H9 (cell line): ENCODE measurements at regions not wholly inside any gene's neighbourhood (a gene's known extent, or its start where the extent isn't known, plus 50 kb on each side); places are given as distances from the start of the nearest gene placed in this dataset.

Experiments used
- DNase-seq: peaks from one replicate; pipeline ENCODE4 v3.0.0-alpha.2; 2017
- H2AFZ ChIP-seq: one replicate; pipeline ENCODE4 v1.6.1; 2013; ENCODE audit warnings: mild to moderate bottlenecking, low read length, control low read depth, moderate library complexity
- H2AK5ac ChIP-seq: 2 replicates; pipeline ENCODE4 v1.6.1; 2013; ENCODE audit warnings: low read length, control low read depth, mixed read lengths; ENCODE audit not compliant: insufficient read length
- H2BK120ac ChIP-seq: one replicate; pipeline ENCODE4 v1.6.1; 2013; ENCODE audit warnings: low read depth, mild to moderate bottlenecking, low read length, control low read depth, inconsistent platforms; ENCODE audit not compliant: poor library complexity, severe bottlenecking
- H2BK12ac ChIP-seq: 2 replicates; pipeline ENCODE4 v1.6.1; 2013; ENCODE audit warnings: low read length, control low read depth, mixed read lengths, low read depth; ENCODE audit not compliant: insufficient read length
- H2BK15ac ChIP-seq: 2 replicates; pipeline ENCODE4 v1.6.1; 2013; ENCODE audit warnings: low read depth, low read length, control low read depth
- H2BK20ac ChIP-seq: one replicate; pipeline ENCODE4 v1.6.1; 2013; ENCODE audit warnings: low read depth, mild to moderate bottlenecking, low read length, control low read depth, inconsistent platforms; ENCODE audit not compliant: poor library complexity, severe bottlenecking
- H2BK5ac ChIP-seq: 2 replicates; pipeline ENCODE4 v1.6.1; 2013; ENCODE audit warnings: low read length, control low read depth, mixed read lengths; ENCODE audit not compliant: insufficient read length
- H3K14ac ChIP-seq: 2 replicates; pipeline ENCODE4 v1.6.1; 2013; ENCODE audit warnings: low read length, control low read depth; ENCODE audit not compliant: insufficient read depth
- H3K18ac ChIP-seq: 2 replicates; pipeline ENCODE4 v1.6.1; 2013; ENCODE audit warnings: low read depth, mild to moderate bottlenecking, mixed read lengths, low read length, control low read depth; ENCODE audit not compliant: insufficient read length
- H3K23ac ChIP-seq: 2 replicates; pipeline ENCODE4 v1.6.1; 2013; ENCODE audit warnings: low read length, control low read depth, mixed read lengths, low read depth; ENCODE audit not compliant: insufficient read length
- H3K23me2 ChIP-seq: 2 replicates; pipeline ENCODE4 v1.6.1; 2013; ENCODE audit warnings: low read depth, mild to moderate bottlenecking, mixed read lengths, low read length, control low read depth; ENCODE audit not compliant: insufficient read length, poor library complexity, severe bottlenecking
- H3K27ac ChIP-seq: 2 replicates; pipeline ENCODE4 v1.5.1; 2013; ENCODE audit warnings: low read length, control low read depth, mixed read lengths, low read depth; ENCODE audit not compliant: insufficient read length
- H3K27me3 ChIP-seq: 2 replicates; pipeline ENCODE4 v1.6.1; 2013; ENCODE audit warnings: low read length, control low read depth, inconsistent platforms; ENCODE audit not compliant: insufficient read depth
- H3K4ac ChIP-seq: 2 replicates; pipeline ENCODE4 v1.6.1; 2013; ENCODE audit warnings: low read depth, mild to moderate bottlenecking, control low read depth, inconsistent platforms, low read length, moderate library complexity
- H3K4me1 ChIP-seq: 2 replicates; pipeline ENCODE4 v1.6.1; 2013; ENCODE audit warnings: low read length, control low read depth, inconsistent platforms; ENCODE audit not compliant: insufficient read depth
- H3K4me2 ChIP-seq: 2 replicates; pipeline ENCODE4 v1.6.1; 2013; ENCODE audit warnings: low read length, control low read depth, mixed read lengths; ENCODE audit not compliant: insufficient read length, insufficient read depth
- H3K56ac ChIP-seq: 2 replicates; pipeline ENCODE4 v1.6.1; 2013; ENCODE audit warnings: low read depth, mild to moderate bottlenecking, mixed read lengths, low read length, control low read depth; ENCODE audit not compliant: insufficient read length
- H3K79me1 ChIP-seq: 2 replicates; pipeline ENCODE4 v1.6.1; 2013; ENCODE audit warnings: low read depth, mild to moderate bottlenecking, moderate library complexity, low read length, control low read depth, inconsistent platforms; ENCODE audit not compliant: insufficient read depth, poor library complexity, severe bottlenecking
- H3K79me2 ChIP-seq: 2 replicates; pipeline ENCODE4 v1.6.1; 2013; ENCODE audit warnings: low read length, control low read depth, inconsistent platforms; ENCODE audit not compliant: insufficient read depth
- H3K9ac ChIP-seq: 2 replicates; pipeline ENCODE4 v1.6.1; 2013; ENCODE audit warnings: low read length, control low read depth, mixed read lengths; ENCODE audit not compliant: insufficient read length; ENCODE audit errors: extremely low read depth
- H3K9me3 ChIP-seq: one replicate; pipeline ENCODE4 v1.6.1; 2013; ENCODE audit warnings: low read depth, low read length, inconsistent platforms; ENCODE audit not compliant: control insufficient read depth
- H3T11ph ChIP-seq: one replicate; pipeline ENCODE4 v1.6.1; 2013; ENCODE audit warnings: mild to moderate bottlenecking, low read length, control low read depth, inconsistent platforms
- H4K20me1 ChIP-seq: one replicate; pipeline ENCODE4 v1.6.1; 2013; ENCODE audit not compliant: control insufficient read depth, insufficient read length, insufficient read depth
- H4K5ac ChIP-seq: 2 replicates; pipeline ENCODE4 v1.6.1; 2013; ENCODE audit warnings: low read depth, mild to moderate bottlenecking, mixed read lengths, low read length, control low read depth; ENCODE audit not compliant: insufficient read length
- H4K8ac ChIP-seq: replicated peaks from 2 replicates; pipeline ENCODE4 v1.6.1; 2013; ENCODE audit warnings: low read length, control low read depth, mixed read lengths, low read depth; ENCODE audit not compliant: insufficient read length
- H4K91ac ChIP-seq: 2 replicates; pipeline ENCODE4 v1.6.1; 2013; ENCODE audit warnings: low read depth, mild to moderate bottlenecking, moderate library complexity, mixed read lengths, low read length, control low read depth; ENCODE audit not compliant: insufficient read length
- H3K27ac Mint-ChIP-seq, 3 experiments: 2 replicates in 2 of 3; 3 replicates in 1 of 3; pipeline ENCODE4 v1.8.0; 2020 to 2021; ENCODE audit warnings: mixed read lengths in 3 of 3, mild to moderate bottlenecking in 1 of 3, moderate library complexity in 1 of 3
- H3K27me3 Mint-ChIP-seq: 2 replicates; pipeline ENCODE4 v1.8.0; 2021; ENCODE audit warnings: low read depth, mild to moderate bottlenecking, moderate library complexity, mixed read lengths
- H3K36me3 Mint-ChIP-seq, 3 experiments: 2 replicates in 2 of 3; 3 replicates in 1 of 3; pipeline ENCODE4 v1.8.0; 2020 to 2021; ENCODE audit warnings: low read depth in 3 of 3, mixed read lengths in 3 of 3; ENCODE audit not compliant: insufficient read depth in 1 of 3
- H3K4me1 Mint-ChIP-seq, 2 experiments: 2 replicates each; pipeline ENCODE4 v1.8.0; 2020; ENCODE audit warnings: mixed read lengths in 2 of 2
- H3K4me3 Mint-ChIP-seq, 2 experiments: 2 replicates in 1 of 2; 3 replicates in 1 of 2; pipeline ENCODE4 v1.8.0; 2020 to 2021; ENCODE audit warnings: mild to moderate bottlenecking in 2 of 2, mixed read lengths in 2 of 2, moderate library complexity in 1 of 2
- H3K9me3 Mint-ChIP-seq, 2 experiments: 2 replicates in 1 of 2; 3 replicates in 1 of 2; pipeline ENCODE4 v1.8.0; 2020; ENCODE audit warnings: mild to moderate bottlenecking in 2 of 2, mixed read lengths in 2 of 2, moderate library complexity in 1 of 2
- WGBS: extraction: QIAGEN DNeasy Blood & Tissue Kit; methylation state at CpG from one replicate; pipeline ENCODE4 v1.1.7; 2013; ENCODE audit warnings: missing lambda C conversion rate, low lambda C conversion rate, mixed read lengths; ENCODE audit not compliant: insufficient read length; ENCODE audit errors: extremely low coverage; 5-methylcytosine and 5-hydroxymethylcytosine counted together
- TF ChIP-seq, protein P1 (sequence below): fragments of 200-600 bp; sonication (generic); conservative IDR thresholded peaks from 3 replicates; pipeline ENCODE4 v1.8.0; 2021; ENCODE audit warnings: antibody characterized with exemption, mild to moderate bottlenecking

DNA sequence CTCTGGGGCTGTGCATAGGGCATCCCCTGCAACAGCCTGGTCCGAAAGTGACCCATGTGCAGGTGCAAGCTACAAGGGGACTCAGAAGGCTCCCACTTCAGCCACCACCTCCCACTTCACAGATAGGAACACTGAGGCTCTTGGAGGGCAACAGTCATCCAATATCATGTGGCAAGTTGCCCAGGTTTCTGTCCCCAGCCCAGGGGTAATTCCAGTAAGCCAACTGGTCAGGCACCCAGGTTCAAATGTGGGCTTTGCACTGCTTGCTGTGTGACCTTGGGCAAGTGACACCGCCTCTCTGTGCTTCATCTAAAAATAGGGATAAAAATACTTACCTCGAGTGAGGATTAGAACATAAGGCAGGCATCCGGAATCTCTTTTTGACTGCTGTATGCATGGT is 62.0 kb upstream of the SIRPA start:
- no peak overlapping the region for H3K27ac ChIP-seq
- H3K23ac ChIP-seq: no peak overlapping the region
- H3K23me2 ChIP-seq: no peaks in the 10 kb centered on the region
- TF ChIP-seq, protein P1, sequence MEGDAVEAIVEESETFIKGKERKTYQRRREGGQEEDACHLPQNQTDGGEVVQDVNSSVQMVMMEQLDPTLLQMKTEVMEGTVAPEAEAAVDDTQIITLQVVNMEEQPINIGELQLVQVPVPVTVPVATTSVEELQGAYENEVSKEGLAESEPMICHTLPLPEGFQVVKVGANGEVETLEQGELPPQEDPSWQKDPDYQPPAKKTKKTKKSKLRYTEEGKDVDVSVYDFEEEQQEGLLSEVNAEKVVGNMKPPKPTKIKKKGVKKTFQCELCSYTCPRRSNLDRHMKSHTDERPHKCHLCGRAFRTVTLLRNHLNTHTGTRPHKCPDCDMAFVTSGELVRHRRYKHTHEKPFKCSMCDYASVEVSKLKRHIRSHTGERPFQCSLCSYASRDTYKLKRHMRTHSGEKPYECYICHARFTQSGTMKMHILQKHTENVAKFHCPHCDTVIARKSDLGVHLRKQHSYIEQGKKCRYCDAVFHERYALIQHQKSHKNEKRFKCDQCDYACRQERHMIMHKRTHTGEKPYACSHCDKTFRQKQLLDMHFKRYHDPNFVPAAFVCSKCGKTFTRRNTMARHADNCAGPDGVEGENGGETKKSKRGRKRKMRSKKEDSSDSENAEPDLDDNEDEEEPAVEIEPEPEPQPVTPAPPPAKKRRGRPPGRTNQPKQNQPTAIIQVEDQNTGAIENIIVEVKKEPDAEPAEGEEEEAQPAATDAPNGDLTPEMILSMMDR: no peak
- no peak overlapping the region for H3K18ac ChIP-seq
- H4K91ac ChIP-seq: no peak overlapping the region
- Mint-ChIP-seq H3K36me3 (no peaks in the 10 kb centered on the region), H3K9me3 (no peaks in the 10 kb centered on the region), H3K27ac (no peak overlapping the region), H3K27me3 (peaks cover 13% of the 10 kb centered on the region), H3K4me1 (peaks cover 22 to 40% of the 10 kb centered on the region in 2 experiments), H3K4me3 (no peak overlapping the region)
- H3K79me1 ChIP-seq: no peaks in the 10 kb centered on the region
- no peaks in the 10 kb centered on the region for H3K4me1 ChIP-seq
- no peaks in the 10 kb centered on the region for H3K9me3 ChIP-seq
- no CpG with 5 or more reads among the region's 4 CpGs for WGBS
- H2BK12ac ChIP-seq: no peak overlapping the region
- no peak overlapping the region for H4K8ac ChIP-seq
- no peaks in the 10 kb centered on the region for H3K79me2 ChIP-seq
- no peaks in the 10 kb centered on the region for H4K20me1 ChIP-seq
- H2BK15ac ChIP-seq: no peak overlapping the region
- H2AFZ ChIP-seq: no peak overlapping the region
- H3K4ac ChIP-seq: no peak overlapping the region
- no peak overlapping the region for H3K14ac ChIP-seq
- no peak overlapping the region for H2BK20ac ChIP-seq
- H2AK5ac ChIP-seq: no peak overlapping the region
- H3K27me3 ChIP-seq: no peaks in the 10 kb centered on the region
- DNase-seq: no peak
- no peak overlapping the region for H3T11ph ChIP-seq
- no peak overlapping the region for H3K4me2 ChIP-seq
- no peak overlapping the region for H2BK5ac ChIP-seq
- H2BK120ac ChIP-seq: no peak overlapping the region
- no peak overlapping the region for H4K5ac ChIP-seq
- H3K56ac ChIP-seq: no peak overlapping the region
- H3K9ac ChIP-seq: no peak overlapping the region
